ENCODE measurements at regions not wholly inside any gene's neighbourhood (a gene's known extent, or its start where the extent isn't known, plus 50 kb on each side); places are given as distances from the start of the nearest gene placed in this dataset.

GRCh38 chr14:104373855-104374717 lies 205.5 kb upstream of the C14orf180 start:
- no peak for DNase-seq

- DNase-seq = no peak
Measured at GRCh38 chr14:104374718-104375080, 204.9 kb upstream of the C14orf180 start.

DNA sequence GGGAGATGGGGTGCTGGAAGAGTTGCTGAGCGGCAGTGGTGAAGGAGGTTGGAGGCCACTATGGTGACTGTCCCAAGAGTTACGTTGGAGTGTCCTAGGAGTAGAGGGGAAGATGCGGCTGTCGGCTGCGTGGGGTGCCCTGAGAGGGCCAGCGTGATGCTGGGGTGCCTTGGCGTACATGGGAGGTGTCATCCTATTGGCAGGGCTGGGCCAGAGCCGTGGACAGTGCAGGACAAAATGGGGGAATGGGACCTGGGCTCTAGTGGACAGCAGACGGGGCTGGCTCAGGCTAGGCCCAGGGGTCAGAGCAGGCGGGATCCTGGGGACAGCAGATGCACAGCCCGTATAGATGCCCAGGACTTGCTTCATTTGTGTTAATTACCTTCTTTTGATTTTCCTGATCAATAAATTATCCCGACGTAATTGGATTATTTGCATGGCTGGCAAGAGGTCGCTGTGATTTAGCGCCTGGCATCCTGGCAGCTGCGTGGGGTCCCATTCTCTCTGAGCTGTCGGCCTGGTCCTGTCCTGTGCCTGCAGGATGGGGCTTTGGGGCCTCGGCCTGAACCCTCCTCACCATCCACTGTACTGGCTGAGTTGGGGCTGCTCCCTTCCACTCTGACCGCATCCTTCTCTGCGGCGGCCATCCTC lies 203.9 kb upstream of the C14orf180 start:
- no peak for DNase-seq

GRCh38 chr14:104376202-104377140 lies 203.1 kb upstream of the C14orf180 start:
- DNase-seq = no peak

- DNase-seq = no peak
Measured at GRCh38 chr14:104377256-104377655, 202.3 kb upstream of the C14orf180 start.

- no peak for DNase-seq
Measured at GRCh38 chr14:104378698-104379113, 200.9 kb upstream of the C14orf180 start.

DNA sequence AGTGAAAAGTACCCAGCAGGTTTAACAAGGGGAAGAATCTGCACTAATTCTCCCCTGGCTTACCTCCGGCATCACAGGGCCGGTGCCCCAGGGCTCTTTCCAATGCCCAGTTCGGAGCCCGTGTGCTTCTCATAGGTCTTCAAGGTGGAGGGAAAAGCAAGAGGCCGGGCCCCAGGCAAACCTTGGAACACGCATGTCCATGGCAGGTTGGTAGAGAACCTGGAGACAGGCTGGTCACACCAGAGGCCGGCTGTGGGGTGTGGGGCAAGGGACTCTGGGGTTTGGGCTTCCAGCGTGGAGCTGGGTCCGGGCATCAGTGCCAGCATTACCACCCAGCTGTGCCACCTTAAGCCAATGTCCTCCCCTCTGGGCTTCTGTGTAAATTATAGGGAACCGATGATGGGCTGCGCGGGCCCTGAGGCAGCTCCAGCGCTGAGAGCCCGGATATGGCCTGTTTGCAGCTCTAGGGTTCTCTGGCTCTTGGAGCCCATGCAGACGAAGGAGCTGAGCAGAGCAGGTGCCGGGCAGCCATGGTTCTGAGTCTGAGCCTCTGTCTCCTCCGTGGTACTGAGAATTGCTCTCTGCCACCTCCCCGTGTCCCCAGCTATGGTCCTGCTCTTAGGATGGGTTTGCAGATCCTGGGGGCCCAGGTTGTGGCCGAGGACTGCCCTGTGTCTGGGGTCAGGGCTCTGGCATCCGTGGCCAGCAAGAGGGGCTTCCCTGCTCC lies 197.0 kb upstream of the C14orf180 start:
- DNase-seq = no peak

- no peak for DNase-seq
Measured at GRCh38 chr14:104383088-104383995, 196.2 kb upstream of the C14orf180 start.

DNA sequence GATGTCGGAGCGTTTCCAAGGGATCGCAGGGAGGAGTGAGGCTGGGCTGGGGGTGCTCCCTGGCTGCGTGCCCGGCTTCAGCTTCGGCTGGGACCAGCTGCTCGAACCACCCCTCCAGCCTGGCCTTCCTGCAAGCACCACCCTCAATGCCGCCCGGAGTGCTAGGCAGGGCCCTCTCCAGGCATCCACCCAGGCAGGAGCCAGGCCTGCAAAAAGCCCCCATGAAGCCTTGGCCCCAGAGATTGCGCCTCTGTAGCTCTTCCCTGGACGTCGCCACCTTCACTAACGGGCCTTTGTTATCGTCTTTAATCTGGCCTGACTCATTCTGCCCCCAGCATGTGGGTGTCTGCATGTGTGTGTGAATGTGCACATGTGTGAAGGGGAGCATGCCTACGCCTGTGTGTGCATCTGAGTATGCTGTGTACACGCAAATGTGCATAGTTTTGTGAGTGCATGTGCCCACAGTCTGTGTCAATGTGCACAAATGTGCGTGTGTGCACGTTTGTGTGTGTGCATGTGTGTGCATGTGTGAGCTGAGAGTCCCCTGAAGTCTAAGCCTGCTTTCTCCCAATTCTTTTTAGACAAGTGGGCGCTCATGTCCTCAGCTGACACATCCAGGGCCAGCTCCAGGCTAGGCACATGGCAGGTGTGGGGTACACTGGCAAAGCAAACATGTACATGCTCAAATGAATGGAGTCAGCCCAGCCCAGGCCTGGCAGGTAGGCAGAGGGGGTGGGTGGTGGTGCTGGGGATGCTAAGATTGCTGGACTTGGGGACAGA lies 195.4 kb upstream of the C14orf180 start:
- no peak for DNase-seq

DNA sequence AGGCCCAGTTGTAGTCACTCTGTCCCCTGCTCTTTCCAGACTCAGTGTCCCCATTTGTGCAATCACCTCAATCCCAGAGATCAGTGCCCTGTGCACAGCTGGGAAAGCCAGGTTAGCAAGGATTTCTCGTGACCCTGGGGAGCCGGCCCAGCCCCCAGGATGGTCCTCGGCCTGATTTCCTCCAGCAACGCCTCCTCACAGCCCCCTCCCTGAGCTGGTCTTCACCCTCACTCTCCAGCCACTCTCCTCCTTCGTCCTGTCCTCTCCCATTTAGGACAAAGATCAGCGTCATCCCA lies 194.8 kb upstream of the C14orf180 start:
- DNase-seq = no peak

DNA sequence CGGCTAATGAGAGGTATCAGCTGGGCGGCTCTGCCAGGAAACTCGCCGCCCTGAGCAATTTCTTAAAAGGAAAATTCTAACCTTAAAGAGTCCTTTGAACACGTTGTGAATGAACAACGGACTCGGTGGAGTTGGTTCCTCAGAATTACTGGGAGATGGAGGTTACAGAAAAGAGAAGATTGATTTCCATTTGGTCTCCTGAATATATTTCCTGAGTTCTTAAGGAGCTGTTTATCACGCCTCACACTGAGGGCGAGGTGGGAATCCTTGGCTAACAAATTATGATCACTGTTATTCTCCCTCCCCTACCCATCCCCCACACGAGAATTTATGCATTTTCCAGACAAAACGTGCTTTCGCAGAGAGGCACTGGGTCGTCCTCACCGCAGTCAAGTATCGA lies 194.5 kb upstream of the C14orf180 start:
- DNase-seq = no peak

DNA sequence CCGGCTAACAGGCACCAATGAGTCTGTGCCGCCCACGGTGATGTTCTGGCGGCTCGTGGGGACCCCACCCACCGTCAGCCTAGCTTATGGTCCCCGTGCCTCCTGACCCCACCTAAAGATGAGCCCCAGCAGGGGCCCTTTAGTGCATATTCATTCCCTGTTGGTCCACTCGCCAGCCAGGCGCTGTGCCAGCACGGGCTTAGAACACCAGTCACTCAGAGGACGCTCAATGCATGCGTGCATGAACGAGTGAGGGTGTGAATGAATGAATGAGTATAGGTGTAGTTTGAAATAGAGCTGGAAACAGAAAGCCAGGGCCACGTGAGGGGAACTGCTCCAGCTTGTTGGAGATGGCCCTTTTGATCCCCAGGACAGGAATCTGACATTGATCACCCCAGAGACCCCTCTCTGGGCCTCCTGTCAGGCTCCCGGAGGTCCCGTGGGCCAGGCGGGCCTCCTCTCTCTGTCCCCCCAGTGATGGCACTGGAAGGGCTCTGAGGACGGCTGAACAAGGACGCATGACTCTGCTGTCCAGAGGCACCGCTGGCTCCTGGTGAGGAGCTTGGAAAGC lies 193.9 kb upstream of the C14orf180 start:
- DNase-seq = no peak

DNA sequence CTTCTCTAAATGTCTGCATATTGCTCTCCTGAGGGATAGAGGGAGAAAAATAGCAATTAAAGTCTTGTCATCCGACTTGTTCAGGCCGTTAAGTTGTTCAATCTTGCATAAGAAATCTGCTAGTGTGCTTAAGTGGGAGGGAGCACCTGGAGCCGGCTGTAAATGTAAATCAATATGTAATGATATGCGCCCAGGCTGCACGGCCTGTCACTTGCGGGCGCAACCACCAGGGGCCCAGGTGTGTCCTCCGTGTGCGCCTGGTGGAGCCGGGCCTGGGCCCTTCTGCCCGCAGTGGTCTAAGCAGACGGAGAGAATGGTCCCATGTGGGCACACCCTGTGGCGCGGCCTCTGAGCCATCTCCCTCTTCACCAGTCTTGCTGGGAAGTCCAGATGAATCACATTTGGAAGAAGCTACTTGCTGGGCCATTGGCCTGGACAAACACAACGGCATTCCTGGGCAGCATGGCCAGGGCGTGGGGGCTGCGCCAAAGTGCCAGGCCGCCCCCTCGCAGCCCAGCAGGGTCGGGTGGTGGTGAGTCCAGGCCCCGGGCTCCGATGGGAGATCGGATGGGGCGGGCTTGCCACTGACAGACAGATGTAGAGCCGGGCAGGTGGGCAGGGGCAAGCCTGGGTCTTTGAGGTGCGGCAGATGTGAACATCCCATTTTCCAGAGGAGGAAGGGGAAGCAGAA lies 193.3 kb upstream of the C14orf180 start:
- no peak for DNase-seq

DNA sequence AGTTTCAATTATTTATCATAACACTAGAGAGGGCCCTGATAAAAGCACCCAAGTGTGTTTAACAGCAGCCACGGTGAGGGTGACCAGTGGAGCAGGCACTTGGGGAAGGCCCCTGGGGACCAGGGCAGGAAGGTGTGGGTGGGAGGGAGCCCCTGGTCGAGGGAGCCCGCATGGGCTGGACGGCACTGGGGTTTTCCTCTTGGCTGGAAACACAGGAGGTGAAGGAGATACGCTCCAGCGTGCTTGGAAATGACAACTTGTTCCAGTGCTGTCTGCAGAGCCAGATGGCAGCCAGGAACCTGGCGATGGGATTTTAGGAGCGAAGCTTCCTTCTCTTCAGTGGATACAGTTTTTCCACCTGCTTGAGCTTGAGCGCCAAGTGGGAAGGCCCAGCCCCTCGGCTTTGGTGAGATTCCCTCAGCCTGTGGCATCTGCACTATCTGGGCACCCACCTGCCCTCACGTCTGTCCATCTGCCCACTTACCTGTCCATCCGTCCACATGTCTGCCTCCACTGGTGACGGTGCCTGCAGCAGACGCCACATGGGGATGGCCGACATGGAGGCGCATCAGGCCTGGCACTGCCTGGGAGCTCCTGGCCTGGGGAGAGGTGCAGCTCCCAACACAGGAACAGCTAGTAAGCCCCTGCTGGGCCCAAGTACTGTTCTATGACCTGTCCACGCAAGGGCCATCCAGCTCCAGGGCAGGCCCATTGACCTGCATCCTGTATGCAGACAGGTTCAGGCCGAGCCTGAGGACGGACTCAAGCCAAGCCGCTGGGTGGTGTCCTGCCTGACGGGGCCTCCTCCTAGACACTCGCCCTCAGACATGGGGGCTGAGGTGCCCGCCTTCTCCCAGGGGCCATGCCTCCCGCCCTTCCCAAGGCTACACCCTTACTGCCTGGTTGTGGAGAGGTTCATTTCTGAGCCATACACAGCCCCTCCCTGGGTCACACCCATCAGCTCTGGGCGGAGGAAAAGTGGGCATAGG lies 192.2 kb upstream of the C14orf180 start:
- DNase-seq = no peak

DNA sequence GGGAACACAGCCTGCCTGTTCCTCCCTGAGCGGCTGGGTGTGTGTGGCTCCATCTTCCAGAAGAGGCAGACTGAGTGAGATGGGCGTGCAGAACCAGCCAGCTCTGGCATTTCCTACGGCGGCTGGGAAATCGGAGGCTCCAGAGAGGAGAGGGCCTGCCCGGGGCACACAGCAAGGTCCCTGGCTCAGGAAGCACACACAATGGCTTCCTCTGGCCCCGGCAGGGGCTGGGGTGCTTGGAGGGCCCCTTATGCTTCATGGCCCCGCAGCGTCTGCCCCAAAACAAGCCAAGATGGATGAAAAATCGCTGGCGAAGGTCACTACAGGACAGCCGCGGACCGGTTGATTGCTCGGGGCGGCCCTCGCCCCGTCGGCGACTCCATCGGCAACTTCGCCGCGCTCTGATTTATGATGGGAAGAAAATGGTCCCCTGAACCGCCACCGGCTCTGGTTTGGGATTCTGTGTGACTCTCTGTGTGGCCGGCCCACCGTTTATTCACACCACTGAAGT lies 191.5 kb upstream of the C14orf180 start:
- no peak for DNase-seq

DNA sequence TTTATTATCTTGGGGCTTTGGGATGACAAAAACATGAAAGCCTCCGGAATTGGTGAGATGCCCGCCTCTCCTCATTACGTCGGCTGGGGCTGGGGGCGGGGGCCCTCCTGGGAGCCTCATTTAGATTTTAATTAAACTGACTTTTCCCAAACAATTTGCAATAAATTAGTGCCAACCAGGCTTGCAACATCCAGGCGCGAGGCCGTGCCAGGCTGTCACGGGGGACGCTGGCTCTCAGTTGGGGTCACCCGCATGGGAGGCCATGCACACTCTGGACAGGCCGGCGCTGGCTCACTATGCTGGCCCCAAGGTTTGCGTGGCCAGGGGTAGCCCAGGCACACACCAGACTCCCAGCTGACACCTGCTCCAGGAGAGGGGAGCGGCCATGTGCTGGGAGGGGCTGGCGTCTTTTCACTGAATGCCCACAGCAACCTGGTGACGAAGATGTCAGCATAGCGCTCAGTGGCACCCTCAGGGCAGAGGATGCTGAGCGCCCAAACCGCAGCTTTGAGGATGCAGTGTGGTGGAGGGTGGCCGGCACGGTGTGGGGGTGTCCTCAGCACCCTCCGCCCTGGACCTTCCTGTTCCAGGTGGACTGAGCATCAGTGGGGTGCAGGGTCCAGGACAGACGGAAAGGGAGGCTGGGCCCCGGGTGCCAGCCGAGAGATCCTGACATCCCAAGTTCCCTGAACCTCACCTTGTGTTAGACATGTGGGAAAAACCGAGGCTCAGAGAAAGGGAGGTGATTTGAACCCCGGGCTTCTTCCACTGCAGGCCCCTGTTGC lies 190.8 kb upstream of the C14orf180 start:
- DNase-seq = no peak

All from effector CD4-positive, alpha-beta T cell (primary cell).